ENCODE measurements at regions not wholly inside any gene's neighbourhood (a gene's known extent, or its start where the extent isn't known, plus 50 kb on each side); places are given as distances from the start of the nearest gene placed in this dataset.

GRCh38 chr14:58987591-58987990 lies 200.9 kb upstream of the DAAM1 start:
- H2BK12ac ChIP-seq (ENCODE audit: low read depth, low read length): no peak overlapping the region
- FAIRE-seq: no peak
- H3K27me3 ChIP-seq (replicated peaks in 1 of 4; ENCODE audit: control insufficient read depth in 3 of 4, extremely low read depth in 1 of 4, insufficient read depth in 3 of 4, low read length in 3 of 4): no peaks in the 10 kb centered on the region
- H3K14ac ChIP-seq (ENCODE audit: insufficient read length): no peak overlapping the region
- H3K79me1 ChIP-seq (ENCODE audit: low read depth, low read length): no peaks in the 10 kb centered on the region
- no peak overlapping the region for H3K4me3 ChIP-seq (ENCODE audit: extremely low read depth in 1 of 4, insufficient read depth in 2 of 4, low read depth in 3 of 4, low read length in 4 of 4)
- no peaks in the 10 kb centered on the region; a peak in 1 of 4 replicates for H3K9me3 ChIP-seq (ENCODE audit: insufficient read depth in 2 of 2, low read depth in 1 of 2, low read length in 1 of 2)
- 93% methylated on average over 2 of the region's 3 CpGs; no CpG with 5 or more reads in 1 of the 2 experiments for WGBS, 2 experiments (ENCODE audit: extremely low coverage in 1 of 2, insufficient coverage in 1 of 2, insufficient read length in 1 of 2, insufficient replicate concordance in 2 of 2, low coverage in 1 of 2, low lambda C conversion rate in 2 of 2, missing lambda C conversion rate in 1 of 2)
- H3K23ac ChIP-seq (ENCODE audit: insufficient read length): no peak overlapping the region
- H3K56ac ChIP-seq (replicated peaks; ENCODE audit: insufficient read length, low read depth, low read length): no peak overlapping the region
- H2BK20ac ChIP-seq (ENCODE audit: low read length): no peak overlapping the region
- POLR2A ChIA-PET (ENCODE audit: partially characterized antibody): no interaction called here
- H3K18ac ChIP-seq (ENCODE audit: extremely low read depth, low read length): no peak overlapping the region
- no peaks in the 10 kb centered on the region for H3K23me2 ChIP-seq (ENCODE audit: low read depth, low read length)
- no peak for DNase-seq (ENCODE audit: low read depth in 1 of 2, low spot score in 2 of 2)
- H3K36me3 ChIP-seq (ENCODE audit: control insufficient read depth in 2 of 4, insufficient read depth in 4 of 4, low read length in 3 of 4): no peaks in the 10 kb centered on the region
- no peak overlapping the region for H3K4ac ChIP-seq (replicated peaks; ENCODE audit: insufficient read length, low read depth, low read length)
- no peak overlapping the region for H3K4me2 ChIP-seq (ENCODE audit: insufficient read depth in 1 of 2, low read depth in 2 of 2, low read length in 2 of 2)
- H3K9ac ChIP-seq (replicated peaks in 1 of 4; ENCODE audit: extremely low read depth in 1 of 4, low read depth in 3 of 4, low read length in 3 of 4): no peak overlapping the region
- no peak overlapping the region for H4K5ac ChIP-seq (ENCODE audit: insufficient read length, low read depth, low read length)
- no peak overlapping the region for H3K27ac ChIP-seq (ENCODE audit: low read depth, low read length)
- no peak overlapping the region for H2AK5ac ChIP-seq (ENCODE audit: low read depth, low read length)
- no peaks in the 10 kb centered on the region for H3K79me2 ChIP-seq (ENCODE audit: control insufficient read depth in 1 of 2, insufficient read depth in 2 of 2, low read length in 2 of 2)
- no peak overlapping the region for H2BK120ac ChIP-seq (replicated peaks; ENCODE audit: low read depth, low read length)
- H2AFZ ChIP-seq (ENCODE audit: low read length): no peak overlapping the region
- no peaks in the 10 kb centered on the region for H3K4me1 ChIP-seq (replicated peaks in 1 of 4; ENCODE audit: control insufficient read depth in 3 of 4, insufficient read depth in 4 of 4, low read length in 3 of 4)
- no peak overlapping the region for H2BK15ac ChIP-seq (ENCODE audit: low read length)
- CTCF ChIA-PET (ENCODE audit: partially characterized antibody): interaction anchor here (0.7 to 1.1 kb wide), 3 partner anchors 10 to 131 kb away, joined by 3 to 5 read pairs (median 4); no protein-coding TSS in a partner anchor
- H2BK5ac ChIP-seq (ENCODE audit: low read depth, low read length): no peak overlapping the region
- no peak overlapping the region for H4K8ac ChIP-seq (ENCODE audit: extremely low read depth, insufficient read depth, low read length)
- TF ChIP-seq USF2 (IDR thresholded peaks at IDR 0.05; ENCODE audit: low read length) (no peak), CEBPB (IDR thresholded peaks at IDR 0.05; ENCODE audit: low read depth, low read length) (no peak), CBX8 (IDR thresholded peaks at IDR 0.05; ENCODE audit: borderline replicate concordance, low read depth, low read length) (no peak), SP1 (IDR thresholded peaks at IDR 0.05; ENCODE audit: low read depth, low read length) (no peak), ATF3 (IDR thresholded peaks at IDR 0.05; ENCODE audit: insufficient read depth, low read depth, low read length) (no peak)
- no peak overlapping the region for H4K91ac ChIP-seq (replicated peaks; ENCODE audit: insufficient read length, low read length)
- H4K20me1 ChIP-seq (replicated peaks in 1 of 2; ENCODE audit: control insufficient read depth in 1 of 2, insufficient read depth in 2 of 2, low read length in 2 of 2): no peaks in the 10 kb centered on the region
